DMS79 treated with DMSO at 0.1 percent for 48 hours (cell line): ENCODE measurements at regions not wholly inside any gene's neighbourhood (a gene's known extent, or its start where the extent isn't known, plus 50 kb on each side); places are given as distances from the start of the nearest gene placed in this dataset.
A peak's percentile ranks its signal among the peaks of the same experiment; 100 is the strongest.
"Not testable (repeated sequence)": the region's sequence is repeated elsewhere in the genome, so short reads cannot be mapped to it uniquely, and the experiment has no call there.

ENCODE experiments used
- DNase-seq: peaks from one replicate; lab custom pipeline; 2025; lab: John Stamatoyannopoulos, UW

DNA sequence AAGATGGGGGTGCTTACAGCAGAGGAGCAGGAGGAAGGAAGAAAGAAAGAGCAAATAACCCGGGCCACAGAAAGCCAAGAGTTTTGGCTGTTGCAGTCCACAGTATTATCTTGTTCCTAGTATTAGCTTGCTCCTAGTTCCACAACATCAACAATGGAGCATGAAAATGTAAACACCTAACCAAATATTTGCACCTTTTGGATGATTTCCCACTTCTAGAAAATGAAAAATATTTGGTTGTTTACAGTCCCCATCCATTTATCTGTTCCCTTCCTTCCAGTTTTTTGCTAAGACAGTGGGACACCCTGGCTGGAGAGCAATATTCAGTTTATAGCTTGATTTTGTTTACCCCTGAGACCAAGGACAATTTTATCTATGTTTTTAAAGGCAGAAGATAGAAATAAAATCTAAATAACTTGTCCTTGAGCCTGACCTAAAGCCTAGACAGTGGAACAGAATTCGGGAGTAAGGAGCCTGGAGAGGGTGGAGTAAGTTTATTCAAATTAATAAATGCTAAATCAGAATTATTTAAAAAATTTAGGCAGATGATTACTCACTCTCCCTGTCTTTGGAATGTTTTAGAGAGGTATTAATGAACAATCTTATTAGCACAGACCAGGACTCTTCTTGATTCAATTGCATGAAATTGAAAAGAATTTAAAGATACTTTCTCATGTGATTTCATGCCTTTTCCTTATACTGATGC is 51.6 kb downstream of the RESF1 start:
- no peak for DNase-seq

GRCh38 chr12:32012249-32012785 is 53.1 kb downstream of the RESF1 start:
- DNase-seq, result no peak

GRCh38 chr12:32015036-32015435 is 55.8 kb downstream of the RESF1 start:
- no peak for DNase-seq

DNA sequence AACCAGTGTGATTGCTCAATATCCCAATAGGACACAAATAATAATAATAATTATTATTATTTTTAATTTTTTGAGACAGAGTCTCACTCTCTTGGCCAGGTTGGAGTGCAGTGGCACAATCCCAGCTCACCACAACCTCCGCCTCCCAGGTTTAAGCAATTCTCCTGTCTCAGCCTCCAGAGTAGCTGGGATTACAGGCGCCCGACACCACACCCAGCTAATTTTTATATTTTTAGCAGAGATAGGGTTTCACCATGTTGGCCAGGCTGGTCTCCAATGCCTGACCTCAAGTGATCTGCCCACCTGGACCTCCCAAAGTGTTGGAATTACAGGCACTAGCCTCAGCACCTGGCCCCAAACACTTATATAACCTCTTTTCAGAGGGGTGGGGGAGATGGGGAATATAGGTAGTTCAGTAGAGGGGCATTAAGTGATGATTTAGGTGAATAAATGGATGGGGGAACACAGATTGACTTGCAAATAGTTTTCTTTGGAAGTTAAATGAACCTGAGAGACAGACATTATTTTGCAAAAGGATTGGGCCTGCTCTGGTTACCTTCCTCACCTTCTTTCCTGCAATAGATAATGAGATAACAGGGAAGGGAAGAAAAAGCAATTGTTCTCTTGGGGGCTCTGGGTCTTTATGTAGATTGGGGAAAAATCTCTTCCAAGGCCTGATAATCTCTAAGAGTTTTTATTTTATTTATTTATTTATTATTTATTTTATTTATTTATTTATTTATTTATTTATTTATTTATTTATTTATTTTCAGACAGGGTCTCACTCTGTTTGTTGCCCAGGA is 57.7 kb downstream of the RESF1 start:
- DNase-seq, result no peak

- DNase-seq, result no peak
Measured at GRCh38 chr12:32021346-32021773, 62.1 kb downstream of the RESF1 start.

- DNase-seq, result not testable (repeated sequence)
Measured at GRCh38 chr12:32022387-32022786, 63.2 kb downstream of the RESF1 start.

GRCh38 chr12:32023861-32024260 is 64.6 kb downstream of the RESF1 start:
- not testable (repeated sequence) for DNase-seq

DNA sequence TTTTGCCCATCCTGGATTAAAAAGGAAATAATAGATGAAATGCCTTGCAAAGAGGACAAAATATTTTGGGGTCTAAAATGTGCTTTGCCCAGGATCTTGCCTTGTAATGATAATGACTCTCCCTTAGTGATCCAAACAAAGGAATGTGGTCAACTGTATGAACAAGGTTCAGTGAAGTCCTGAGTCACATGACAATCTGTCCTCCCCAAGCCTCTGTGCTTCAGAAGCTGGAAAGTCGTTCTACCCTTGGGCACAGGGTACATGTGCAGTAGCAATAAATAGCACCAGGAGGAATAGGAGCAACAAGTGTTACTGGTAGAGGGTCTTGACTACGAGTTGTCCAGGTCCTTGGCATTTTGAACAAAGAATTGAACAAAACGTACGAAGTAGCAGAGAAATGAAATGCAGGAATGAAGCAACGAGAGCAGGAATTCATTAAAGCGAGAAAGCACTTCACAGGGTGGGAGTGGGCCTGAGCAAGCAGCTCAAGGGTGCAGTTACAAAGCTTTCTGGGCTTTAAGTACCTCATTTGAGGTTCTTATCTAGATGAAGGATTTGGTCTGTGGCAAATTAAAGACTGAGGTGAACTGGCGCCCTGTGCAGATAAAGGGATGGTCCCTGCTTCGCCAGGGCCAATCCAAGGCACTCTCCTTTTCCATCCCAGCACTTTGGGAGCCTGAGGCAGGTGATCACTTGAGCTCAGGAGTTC is 65.8 kb downstream of the RESF1 start:
- DNase-seq, result peak; percentile 87

GRCh38 chr12:32025906-32026305 is 66.7 kb downstream of the RESF1 start:
- DNase-seq, result no peak

GRCh38 chr12:32027684-32028365 is 68.6 kb downstream of the RESF1 start:
- DNase-seq, result no peak

DNA sequence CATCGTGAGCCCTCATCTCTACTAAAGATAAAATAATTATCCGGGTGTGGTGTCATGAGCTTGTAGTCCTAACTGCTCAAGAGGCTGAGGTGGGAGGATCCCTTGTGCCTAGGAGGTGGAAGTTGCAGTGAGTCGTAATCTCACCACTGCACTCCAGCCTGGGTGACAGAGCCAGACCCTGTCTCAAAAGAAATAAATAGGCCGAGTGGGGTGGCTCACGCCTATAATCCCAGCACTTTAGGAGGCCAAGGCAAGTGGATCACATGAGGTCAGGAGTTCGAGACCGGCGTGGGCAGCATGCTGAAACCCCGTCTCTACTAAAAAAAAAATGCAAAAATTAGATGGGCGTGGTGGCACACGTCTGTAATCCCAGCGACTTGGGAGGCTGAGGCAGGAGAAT is 70.9 kb downstream of the RESF1 start:
- no peak for DNase-seq

- DNase-seq, result no peak
Measured at GRCh38 chr12:32030676-32031075, 71.5 kb downstream of the RESF1 start.

GRCh38 chr12:32031109-32031508 is 71.9 kb downstream of the RESF1 start:
- no peak for DNase-seq

GRCh38 chr12:32032205-32032810 is 73.1 kb downstream of the RESF1 start:
- peak; percentile 86 for DNase-seq

DNA sequence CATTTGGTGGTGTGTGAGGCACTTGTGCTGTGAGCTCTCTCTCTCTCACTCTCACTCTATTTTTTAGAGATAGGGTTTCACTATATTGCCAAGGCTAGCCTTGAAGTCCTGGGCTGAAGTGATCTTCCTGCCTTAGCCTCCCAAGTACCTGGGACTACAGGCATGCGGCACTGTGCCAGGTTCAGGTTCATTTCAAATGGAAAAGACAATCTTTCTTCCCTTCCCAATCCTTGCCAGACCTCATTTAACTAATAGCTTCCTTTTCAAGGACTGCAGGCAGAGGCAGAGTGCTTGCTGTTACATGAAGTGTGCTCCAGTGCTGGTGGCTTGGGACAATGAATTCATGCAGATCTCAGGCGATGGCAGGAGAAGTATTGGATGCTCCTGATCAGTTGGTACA is 73.2 kb upstream of the BICD1 start:
- DNase-seq, result peak; percentile 96

GRCh38 chr12:32034045-32034444 is 72.6 kb upstream of the BICD1 start:
- peak; percentile 19 for DNase-seq

DNA sequence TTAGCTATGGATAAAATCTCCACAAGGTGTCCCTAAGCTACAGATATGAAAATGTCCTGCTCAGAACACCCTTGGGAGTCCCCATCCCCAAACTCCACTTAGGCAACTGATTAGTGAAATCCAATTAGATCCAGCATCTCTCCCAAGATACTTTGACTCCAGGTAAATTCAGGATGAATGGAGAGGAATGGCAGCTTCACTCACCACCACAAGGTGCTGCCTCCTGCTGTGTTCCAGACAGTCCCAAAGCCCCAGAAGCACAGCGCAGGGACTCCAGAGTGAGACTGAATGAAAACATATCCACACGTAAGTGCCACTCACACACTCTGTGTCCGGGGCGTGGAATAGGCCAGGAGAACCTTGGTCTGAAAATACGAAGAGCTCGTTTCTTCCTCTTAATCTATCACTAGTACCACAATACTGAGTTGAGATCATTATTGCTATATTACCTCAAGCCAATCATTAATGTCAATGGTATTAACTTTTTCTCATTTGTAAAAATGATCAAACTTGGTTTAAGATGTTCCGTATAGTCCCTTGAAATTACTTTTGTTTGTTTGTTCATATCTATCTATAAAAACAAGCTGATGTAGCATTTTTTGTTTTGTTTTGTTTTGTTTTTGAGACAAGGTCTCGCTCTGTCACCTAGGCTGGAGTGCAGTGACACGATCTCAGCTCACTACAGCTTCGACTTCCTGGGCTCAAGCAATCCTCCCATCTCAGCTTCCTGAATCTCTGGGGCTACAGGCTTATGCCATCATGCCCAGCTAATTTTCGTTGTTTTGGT is 70.0 kb upstream of the BICD1 start:
- DNase-seq, result no peak

GRCh38 chr12:32039347-32039746 is 67.3 kb upstream of the BICD1 start:
- DNase-seq, result no peak

DNA sequence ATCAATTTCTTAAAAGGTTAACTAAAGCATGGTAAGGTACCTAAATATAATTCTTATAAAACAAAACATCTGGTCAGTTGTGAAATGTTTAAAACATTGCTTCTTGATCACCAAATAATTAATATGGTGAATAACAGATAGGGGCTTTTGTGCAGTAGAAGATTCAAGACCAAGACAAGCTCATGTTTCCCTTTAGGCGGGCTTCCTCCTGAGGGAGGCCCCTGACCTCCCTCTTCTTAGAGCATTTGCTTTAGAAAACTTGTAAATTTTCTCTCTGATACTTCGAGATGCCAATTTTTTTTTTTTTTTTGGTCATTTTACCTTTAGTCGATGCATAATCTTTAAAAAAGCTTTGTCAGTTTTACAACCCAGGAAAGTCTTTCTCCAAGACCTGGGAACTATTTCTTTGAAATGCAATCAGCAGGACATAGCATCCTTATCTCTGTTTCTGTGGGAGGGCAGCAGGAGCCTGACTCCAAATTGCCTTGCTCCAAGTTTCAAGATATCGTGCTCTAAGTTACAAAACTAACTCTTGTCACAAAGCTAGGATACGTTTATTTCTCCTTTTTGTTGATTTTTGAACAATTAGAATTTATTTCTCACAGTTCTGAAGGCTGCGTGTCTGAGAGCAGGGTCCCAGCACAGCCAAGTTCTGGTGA is 66.6 kb upstream of the BICD1 start:
- DNase-seq, result no peak

GRCh38 chr12:32043928-32044549 is 62.6 kb upstream of the BICD1 start:
- DNase-seq, result no peak
